ENCODE measurements at regions not wholly inside any gene's neighbourhood (a gene's known extent, or its start where the extent isn't known, plus 50 kb on each side); places are given as distances from the start of the nearest gene placed in this dataset.
"Not testable (repeated sequence)": the region's sequence is repeated elsewhere in the genome, so short reads cannot be mapped to it uniquely, and the experiment has no call there.

DNA sequence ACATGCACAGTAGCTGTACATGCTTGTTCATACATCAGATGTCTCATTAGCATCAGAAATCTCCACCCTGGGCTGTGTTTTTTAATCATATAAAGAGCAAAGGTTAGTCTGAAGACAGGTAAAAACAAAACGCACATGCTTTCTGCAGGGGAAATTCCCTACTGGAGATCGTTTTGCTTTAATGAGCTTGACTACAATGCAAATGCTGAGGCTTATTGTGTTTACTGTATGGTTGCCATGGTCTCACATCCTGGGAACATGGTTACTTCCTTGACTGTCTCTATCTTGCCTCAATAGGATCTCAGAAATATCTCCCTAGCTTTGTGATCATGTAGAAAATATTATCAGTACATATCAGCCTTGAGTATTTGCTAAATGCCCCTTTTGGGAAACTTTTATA is 336.5 kb upstream of the TFPI start (continued):
- TF ChIP-seq, protein P1, sequence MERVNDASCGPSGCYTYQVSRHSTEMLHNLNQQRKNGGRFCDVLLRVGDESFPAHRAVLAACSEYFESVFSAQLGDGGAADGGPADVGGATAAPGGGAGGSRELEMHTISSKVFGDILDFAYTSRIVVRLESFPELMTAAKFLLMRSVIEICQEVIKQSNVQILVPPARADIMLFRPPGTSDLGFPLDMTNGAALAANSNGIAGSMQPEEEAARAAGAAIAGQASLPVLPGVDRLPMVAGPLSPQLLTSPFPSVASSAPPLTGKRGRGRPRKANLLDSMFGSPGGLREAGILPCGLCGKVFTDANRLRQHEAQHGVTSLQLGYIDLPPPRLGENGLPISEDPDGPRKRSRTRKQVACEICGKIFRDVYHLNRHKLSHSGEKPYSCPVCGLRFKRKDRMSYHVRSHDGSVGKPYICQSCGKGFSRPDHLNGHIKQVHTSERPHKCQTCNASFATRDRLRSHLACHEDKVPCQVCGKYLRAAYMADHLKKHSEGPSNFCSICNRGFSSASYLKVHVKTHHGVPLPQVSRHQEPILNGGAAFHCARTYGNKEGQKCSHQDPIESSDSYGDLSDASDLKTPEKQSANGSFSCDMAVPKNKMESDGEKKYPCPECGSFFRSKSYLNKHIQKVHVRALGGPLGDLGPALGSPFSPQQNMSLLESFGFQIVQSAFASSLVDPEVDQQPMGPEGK (CRISPR knock-in tag; IDR thresholded peaks at IDR 0.05; ENCODE audit: borderline replicate concordance) = no peak
- TF ChIP-seq ZNF70 (CRISPR knock-in tag; IDR thresholded peaks at IDR 0.05) = no peak
- TF ChIP-seq ISL1 (CRISPR knock-in tag; IDR thresholded peaks at IDR 0.05) = no peak
- TF ChIP-seq RARB (CRISPR knock-in tag; IDR thresholded peaks at IDR 0.05) = no peak
- no peak for TF ChIP-seq ZFP30 (CRISPR knock-in tag; IDR thresholded peaks at IDR 0.05)
- no peak for TF ChIP-seq OSR1 (CRISPR knock-in tag; IDR thresholded peaks at IDR 0.05)
- TF ChIP-seq, protein P2, sequence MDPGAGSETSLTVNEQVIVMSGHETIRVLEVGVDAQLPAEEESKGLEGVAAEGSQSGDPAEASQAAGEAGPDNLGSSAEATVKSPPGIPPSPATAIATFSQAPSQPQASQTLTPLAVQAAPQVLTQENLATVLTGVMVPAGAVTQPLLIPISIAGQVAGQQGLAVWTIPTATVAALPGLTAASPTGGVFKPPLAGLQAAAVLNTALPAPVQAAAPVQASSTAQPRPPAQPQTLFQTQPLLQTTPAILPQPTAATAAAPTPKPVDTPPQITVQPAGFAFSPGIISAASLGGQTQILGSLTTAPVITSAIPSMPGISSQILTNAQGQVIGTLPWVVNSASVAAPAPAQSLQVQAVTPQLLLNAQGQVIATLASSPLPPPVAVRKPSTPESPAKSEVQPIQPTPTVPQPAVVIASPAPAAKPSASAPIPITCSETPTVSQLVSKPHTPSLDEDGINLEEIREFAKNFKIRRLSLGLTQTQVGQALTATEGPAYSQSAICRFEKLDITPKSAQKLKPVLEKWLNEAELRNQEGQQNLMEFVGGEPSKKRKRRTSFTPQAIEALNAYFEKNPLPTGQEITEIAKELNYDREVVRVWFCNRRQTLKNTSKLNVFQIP (CRISPR knock-in tag; IDR thresholded peaks at IDR 0.05; ENCODE audit: borderline replicate concordance, low read depth) = no peak

DNA sequence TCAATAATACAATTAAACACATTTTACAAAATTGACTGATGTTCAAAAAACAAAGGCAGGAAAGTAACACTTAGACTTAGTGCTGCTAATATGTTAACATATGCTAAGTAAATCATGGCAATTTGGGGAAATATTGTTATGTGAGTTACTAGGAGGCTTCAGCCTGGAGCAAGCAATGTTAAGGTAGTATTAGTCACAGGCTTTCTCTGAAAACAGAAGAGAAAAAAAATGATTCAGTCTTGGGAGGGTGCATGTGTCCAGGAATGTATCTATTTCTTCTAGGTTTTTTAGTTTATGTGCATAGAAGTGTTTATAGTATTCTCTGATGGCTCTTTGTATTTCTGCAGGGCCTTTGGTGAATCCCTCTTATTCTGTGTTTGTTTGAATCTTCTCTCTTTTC is 345.8 kb upstream of the TFPI start:
- TF ChIP-seq SNAI2 (CRISPR knock-in tag; IDR thresholded peaks at IDR 0.05) (no peak), TOX (CRISPR knock-in tag; IDR thresholded peaks at IDR 0.05; ENCODE audit: borderline replicate concordance) (no peak), RARB (CRISPR knock-in tag; IDR thresholded peaks at IDR 0.05) (no peak), BACH2 (CRISPR knock-in tag; IDR thresholded peaks at IDR 0.05; ENCODE audit: borderline replicate concordance) (no peak), ZFP3 (CRISPR knock-in tag; IDR thresholded peaks at IDR 0.05) (no peak), PPARA (CRISPR knock-in tag; IDR thresholded peaks at IDR 0.05; ENCODE audit: borderline replicate concordance) (no peak), CSDC2 (CRISPR knock-in tag; IDR thresholded peaks at IDR 0.05) (no peak)
- TF ChIP-seq, protein P3, sequence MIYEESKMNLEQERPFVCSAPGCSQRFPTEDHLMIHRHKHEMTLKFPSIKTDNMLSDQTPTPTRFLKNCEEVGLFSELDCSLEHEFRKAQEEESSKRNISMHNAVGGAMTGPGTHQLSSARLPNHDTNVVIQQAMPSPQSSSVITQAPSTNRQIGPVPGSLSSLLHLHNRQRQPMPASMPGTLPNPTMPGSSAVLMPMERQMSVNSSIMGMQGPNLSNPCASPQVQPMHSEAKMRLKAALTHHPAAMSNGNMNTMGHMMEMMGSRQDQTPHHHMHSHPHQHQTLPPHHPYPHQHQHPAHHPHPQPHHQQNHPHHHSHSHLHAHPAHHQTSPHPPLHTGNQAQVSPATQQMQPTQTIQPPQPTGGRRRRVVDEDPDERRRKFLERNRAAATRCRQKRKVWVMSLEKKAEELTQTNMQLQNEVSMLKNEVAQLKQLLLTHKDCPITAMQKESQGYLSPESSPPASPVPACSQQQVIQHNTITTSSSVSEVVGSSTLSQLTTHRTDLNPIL (CRISPR knock-in tag; IDR thresholded peaks at IDR 0.05; ENCODE audit: low read depth) = no peak
- TF ChIP-seq, protein P2 (CRISPR knock-in tag; IDR thresholded peaks at IDR 0.05; ENCODE audit: borderline replicate concordance, low read depth) = no peak
- no peak for ATAC-seq

DNA sequence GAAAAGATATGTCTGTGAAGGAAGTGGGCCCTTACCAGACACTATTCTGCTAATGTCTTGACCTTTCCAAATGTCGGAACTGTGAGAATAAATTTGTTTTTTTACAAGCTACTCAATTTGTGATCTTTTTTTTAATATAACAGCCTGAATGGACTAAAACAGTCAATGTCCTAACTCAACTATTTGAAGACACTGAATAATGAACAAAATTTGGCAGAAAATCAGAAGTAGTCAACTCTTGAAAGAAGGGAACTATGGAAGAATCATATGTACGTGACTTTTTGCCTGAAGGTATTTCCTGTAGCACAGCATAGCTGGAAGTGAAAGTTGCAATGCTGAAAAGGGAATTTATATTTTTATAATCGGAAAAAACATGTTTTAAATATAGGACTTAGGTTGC is 351.8 kb upstream of the TFPI start:
- TF ChIP-seq BACH2 (CRISPR knock-in tag; IDR thresholded peaks at IDR 0.05; ENCODE audit: borderline replicate concordance) (no peak), ARNTL (CRISPR knock-in tag; IDR thresholded peaks at IDR 0.05; ENCODE audit: borderline replicate concordance, low read depth) (no peak), ESRRG (CRISPR knock-in tag; IDR thresholded peaks at IDR 0.05) (no peak), PPARA (CRISPR knock-in tag; IDR thresholded peaks at IDR 0.05; ENCODE audit: borderline replicate concordance) (no peak), ZNF8 (CRISPR knock-in tag; IDR thresholded peaks at IDR 0.05) (no peak), ZNF565 (CRISPR knock-in tag; conservative IDR thresholded peaks at IDR 0.05; ENCODE audit: low read depth) (no peak)
- TF ChIP-seq, protein P3 (CRISPR knock-in tag; IDR thresholded peaks at IDR 0.05; ENCODE audit: low read depth) = no peak
- TF ChIP-seq, protein P1 (CRISPR knock-in tag; IDR thresholded peaks at IDR 0.05; ENCODE audit: borderline replicate concordance) = no peak
- ATAC-seq = no peak

DNA sequence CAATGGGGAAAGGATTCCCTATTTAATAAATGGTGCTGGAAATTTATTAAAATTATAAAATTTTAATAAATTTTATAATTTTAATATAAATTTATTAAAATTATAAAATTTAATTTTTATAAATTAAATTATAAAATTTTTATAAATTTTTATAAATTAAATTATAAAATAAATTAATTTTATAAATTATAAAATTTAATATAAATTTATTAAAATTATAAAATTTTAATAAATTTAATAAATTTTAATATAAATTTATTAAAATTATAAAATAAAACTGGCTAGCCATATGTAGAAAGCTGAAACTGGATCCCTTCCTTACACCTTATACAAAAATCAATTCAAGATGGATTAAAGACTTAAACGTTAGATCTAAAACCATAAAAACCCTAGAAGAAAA is 356.7 kb upstream of the TFPI start:
- ATAC-seq = not testable (repeated sequence)

Measured in SK-N-SH treated with all-trans-retinoic acid at 6 μM for 48 hours (cell line).